ENCODE measurements at regions not wholly inside any gene's neighbourhood (a gene's known extent, or its start where the extent isn't known, plus 50 kb on each side); places are given as distances from the start of the nearest gene placed in this dataset.

DNA sequence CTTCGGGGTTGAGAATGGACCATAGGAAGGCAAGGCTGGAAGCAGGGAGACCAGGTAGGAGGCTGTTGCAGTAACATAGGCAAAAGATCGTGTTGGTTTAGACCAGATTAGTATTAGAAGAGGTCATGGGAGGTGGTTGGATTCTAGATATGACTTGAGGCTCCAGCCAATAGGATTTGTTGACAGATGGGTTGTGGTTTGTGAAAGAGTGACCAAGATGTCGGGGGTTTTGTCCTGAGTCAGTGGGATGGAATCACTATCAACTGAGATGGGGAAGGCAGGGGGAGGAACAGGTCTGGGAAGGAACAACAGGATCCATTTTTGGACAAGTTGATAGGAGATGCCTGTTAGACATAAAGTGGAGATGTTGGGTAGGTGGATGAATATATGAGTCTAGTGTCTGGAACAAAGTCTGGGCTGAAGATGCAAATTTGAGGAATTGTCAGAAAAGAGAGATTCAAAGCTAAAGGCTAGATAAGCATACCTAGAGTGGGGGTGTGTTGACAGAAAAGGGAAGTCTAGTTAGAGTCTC, 95.5 kb upstream of the NPHP3 start (continued):
- TF ChIP-seq, protein P1, sequence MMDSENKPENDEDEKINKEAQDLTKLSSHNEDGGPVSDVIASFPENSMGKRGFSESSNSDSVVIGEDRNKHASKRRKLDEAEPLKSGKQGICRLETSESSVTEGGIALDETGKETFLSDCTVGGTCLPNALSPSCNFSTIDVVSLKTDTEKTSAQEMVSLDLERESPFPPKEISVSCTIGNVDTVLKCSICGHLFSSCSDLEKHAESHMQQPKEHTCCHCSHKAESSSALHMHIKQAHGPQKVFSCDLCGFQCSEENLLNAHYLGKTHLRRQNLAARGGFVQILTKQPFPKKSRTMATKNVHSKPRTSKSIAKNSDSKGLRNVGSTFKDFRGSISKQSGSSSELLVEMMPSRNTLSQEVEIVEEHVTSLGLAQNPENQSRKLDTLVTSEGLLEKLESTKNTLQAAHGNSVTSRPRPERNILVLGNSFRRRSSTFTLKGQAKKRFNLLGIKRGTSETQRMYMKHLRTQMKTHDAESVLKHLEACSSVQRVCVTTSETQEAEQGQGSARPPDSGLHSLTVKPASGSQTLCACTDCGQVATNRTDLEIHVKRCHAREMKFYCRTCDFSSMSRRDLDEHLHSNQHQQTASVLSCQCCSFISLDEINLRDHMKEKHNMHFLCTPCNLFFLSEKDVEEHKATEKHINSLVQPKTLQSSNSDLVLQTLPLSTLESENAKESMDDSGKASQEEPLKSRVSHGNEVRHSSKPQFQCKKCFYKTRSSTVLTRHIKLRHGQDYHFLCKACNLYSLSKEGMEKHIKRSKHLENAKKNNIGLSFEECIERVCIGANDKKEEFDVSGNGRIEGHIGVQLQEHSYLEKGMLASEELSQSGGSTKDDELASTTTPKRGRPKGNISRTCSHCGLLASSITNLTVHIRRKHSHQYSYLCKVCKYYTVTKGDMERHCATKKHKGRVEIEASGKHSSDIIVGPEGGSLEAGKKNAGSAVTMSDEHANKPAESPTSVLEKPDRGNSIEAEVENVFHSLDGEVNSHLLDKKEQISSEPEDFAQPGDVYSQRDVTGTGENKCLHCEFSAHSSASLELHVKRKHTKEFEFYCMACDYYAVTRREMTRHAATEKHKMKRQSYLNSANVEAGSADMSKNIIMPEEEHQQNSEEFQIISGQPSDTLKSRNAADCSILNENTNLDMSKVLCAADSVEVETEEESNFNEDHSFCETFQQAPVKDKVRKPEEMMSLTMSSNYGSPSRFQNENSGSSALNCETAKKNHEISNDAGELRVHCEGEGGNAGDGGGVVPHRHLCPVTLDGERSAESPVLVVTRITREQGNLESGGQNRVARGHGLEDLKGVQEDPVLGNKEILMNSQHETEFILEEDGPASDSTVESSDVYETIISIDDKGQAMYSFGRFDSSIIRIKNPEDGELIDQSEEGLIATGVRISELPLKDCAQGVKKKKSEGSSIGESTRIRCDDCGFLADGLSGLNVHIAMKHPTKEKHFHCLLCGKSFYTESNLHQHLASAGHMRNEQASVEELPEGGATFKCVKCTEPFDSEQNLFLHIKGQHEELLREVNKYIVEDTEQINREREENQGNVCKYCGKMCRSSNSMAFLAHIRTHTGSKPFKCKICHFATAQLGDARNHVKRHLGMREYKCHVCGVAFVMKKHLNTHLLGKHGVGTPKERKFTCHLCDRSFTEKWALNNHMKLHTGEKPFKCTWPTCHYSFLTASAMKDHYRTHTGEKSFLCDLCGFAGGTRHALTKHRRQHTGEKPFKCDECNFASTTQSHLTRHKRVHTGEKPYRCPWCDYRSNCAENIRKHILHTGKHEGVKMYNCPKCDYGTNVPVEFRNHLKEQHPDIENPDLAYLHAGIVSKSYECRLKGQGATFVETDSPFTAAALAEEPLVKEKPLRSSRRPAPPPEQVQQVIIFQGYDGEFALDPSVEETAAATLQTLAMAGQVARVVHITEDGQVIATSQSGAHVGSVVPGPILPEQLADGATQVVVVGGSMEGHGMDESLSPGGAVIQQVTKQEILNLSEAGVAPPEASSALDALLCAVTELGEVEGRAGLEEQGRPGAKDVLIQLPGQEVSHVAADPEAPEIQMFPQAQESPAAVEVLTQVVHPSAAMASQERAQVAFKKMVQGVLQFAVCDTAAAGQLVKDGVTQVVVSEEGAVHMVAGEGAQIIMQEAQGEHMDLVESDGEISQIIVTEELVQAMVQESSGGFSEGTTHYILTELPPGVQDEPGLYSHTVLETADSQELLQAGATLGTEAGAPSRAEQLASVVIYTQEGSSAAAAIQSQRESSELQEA (IDR thresholded peaks at IDR 0.05; ENCODE audit: low read depth): no peak
- TF ChIP-seq ZNF23 (CRISPR knock-in tag; IDR thresholded peaks at IDR 0.05): no peak
- TF ChIP-seq DPF2 (IDR thresholded peaks at IDR 0.05): 0 out of 2 replicates have a peak, but pooled peaks have one; percentile 22
- TF ChIP-seq SPI1 (IDR thresholded peaks at IDR 0.05; ENCODE audit: borderline replicate concordance, low read depth, low read length): peak; percentile 59; the same call in 1 of the 2 replicates
- TF ChIP-seq EP400 (IDR thresholded peaks at IDR 0.05): no peak
- TF ChIP-seq ZNF695 (CRISPR knock-in tag; IDR thresholded peaks at IDR 0.05): no peak
- TF ChIP-seq, protein P2, sequence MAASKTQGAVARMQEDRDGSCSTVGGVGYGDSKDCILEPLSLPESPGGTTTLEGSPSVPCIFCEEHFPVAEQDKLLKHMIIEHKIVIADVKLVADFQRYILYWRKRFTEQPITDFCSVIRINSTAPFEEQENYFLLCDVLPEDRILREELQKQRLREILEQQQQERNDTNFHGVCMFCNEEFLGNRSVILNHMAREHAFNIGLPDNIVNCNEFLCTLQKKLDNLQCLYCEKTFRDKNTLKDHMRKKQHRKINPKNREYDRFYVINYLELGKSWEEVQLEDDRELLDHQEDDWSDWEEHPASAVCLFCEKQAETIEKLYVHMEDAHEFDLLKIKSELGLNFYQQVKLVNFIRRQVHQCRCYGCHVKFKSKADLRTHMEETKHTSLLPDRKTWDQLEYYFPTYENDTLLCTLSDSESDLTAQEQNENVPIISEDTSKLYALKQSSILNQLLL (CRISPR knock-in tag; IDR thresholded peaks at IDR 0.05; ENCODE audit: borderline replicate concordance): no peak
- no peak for TF ChIP-seq NFIX (CRISPR knock-in tag; IDR thresholded peaks at IDR 0.05; ENCODE audit: low read depth)
- TF ChIP-seq, protein P3, sequence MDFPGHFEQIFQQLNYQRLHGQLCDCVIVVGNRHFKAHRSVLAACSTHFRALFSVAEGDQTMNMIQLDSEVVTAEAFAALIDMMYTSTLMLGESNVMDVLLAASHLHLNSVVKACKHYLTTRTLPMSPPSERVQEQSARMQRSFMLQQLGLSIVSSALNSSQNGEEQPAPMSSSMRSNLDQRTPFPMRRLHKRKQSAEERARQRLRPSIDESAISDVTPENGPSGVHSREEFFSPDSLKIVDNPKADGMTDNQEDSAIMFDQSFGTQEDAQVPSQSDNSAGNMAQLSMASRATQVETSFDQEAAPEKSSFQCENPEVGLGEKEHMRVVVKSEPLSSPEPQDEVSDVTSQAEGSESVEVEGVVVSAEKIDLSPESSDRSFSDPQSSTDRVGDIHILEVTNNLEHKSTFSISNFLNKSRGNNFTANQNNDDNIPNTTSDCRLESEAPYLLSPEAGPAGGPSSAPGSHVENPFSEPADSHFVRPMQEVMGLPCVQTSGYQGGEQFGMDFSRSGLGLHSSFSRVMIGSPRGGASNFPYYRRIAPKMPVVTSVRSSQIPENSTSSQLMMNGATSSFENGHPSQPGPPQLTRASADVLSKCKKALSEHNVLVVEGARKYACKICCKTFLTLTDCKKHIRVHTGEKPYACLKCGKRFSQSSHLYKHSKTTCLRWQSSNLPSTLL (IDR thresholded peaks at IDR 0.05): no peak
- TF ChIP-seq SMAD2 (IDR thresholded peaks at IDR 0.05; ENCODE audit: low read depth, low read length): no peak
- TF ChIP-seq SIN3A (IDR thresholded peaks at IDR 0.05; ENCODE audit: borderline replicate concordance in 2 of 2, control insufficient read depth in 1 of 2, low read depth in 2 of 2, low read length in 2 of 2): no peak
- TF ChIP-seq, protein P4, sequence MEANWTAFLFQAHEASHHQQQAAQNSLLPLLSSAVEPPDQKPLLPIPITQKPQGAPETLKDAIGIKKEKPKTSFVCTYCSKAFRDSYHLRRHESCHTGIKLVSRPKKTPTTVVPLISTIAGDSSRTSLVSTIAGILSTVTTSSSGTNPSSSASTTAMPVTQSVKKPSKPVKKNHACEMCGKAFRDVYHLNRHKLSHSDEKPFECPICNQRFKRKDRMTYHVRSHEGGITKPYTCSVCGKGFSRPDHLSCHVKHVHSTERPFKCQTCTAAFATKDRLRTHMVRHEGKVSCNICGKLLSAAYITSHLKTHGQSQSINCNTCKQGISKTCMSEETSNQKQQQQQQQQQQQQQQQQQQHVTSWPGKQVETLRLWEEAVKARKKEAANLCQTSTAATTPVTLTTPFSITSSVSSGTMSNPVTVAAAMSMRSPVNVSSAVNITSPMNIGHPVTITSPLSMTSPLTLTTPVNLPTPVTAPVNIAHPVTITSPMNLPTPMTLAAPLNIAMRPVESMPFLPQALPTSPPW (CRISPR knock-in tag; IDR thresholded peaks at IDR 0.05): peak; percentile 34; the same call in 1 of the 2 replicates
- no peak for TF ChIP-seq MCM2 (IDR thresholded peaks at IDR 0.05; ENCODE audit: low read depth)
- TF ChIP-seq THAP7 (CRISPR knock-in tag; IDR thresholded peaks at IDR 0.05): no peak
- TF ChIP-seq ZNF324 (CRISPR knock-in tag; IDR thresholded peaks at IDR 0.05): no peak
